Liver (tissue), 3 donors: ENCODE measurements at regions not wholly inside any gene's neighbourhood (a gene's known extent, or its start where the extent isn't known, plus 50 kb on each side); places are given as distances from the start of the nearest gene placed in this dataset.

Experiments
- FOXA1 ChIP-seq: IDR thresholded peaks from 2 replicates; pipeline ENCODE4 v1.6.1; 2016; ENCODE audit warnings: antibody characterized with exemption
- GABPA ChIP-seq, 2 donors: IDR thresholded peaks in 1 of 2; conservative IDR thresholded peaks in 1 of 2; 2 replicates each; pipeline ENCODE4 v1.6.1; 2016; ENCODE audit warnings: antibody characterized with exemption in 2 of 2, mild to moderate bottlenecking in 1 of 2, moderate library complexity in 1 of 2
- RAD21 ChIP-seq, 2 donors: IDR thresholded peaks; 2 replicates each; pipeline ENCODE4 v1.6.1; 2016; ENCODE audit warnings: antibody characterized with exemption in 2 of 2, mild to moderate bottlenecking in 2 of 2
- RXRA ChIP-seq, 2 donors: IDR thresholded peaks; 2 replicates each; pipeline ENCODE4 v1.6.1; 2017 to 2018; ENCODE audit warnings: antibody characterized with exemption in 2 of 2, mild to moderate bottlenecking in 1 of 2
- TF ChIP-seq, protein P1 (sequence below): IDR thresholded peaks from 2 replicates; pipeline ENCODE4 v1.6.1; 2016; ENCODE audit warnings: antibody characterized with exemption
- TF ChIP-seq, protein P2 (sequence below): fragments of 150-350 bp; IDR thresholded peaks from 2 replicates; pipeline ENCODE4 v1.5.1; 2017; ENCODE audit warnings: improper control_type of control experiment, low read depth, low read length; ENCODE audit not compliant: missing input control
- TF ChIP-seq, protein P3 (sequence below): IDR thresholded peaks from 2 replicates; pipeline ENCODE4 v1.6.1; 2016; ENCODE audit warnings: antibody characterized with exemption
- TF ChIP-seq, protein P4 (sequence below): IDR thresholded peaks from 2 replicates; pipeline ENCODE4 v1.6.1; 2016; ENCODE audit warnings: antibody characterized with exemption, mild to moderate bottlenecking
- donor health status: healthy.
- donor health status: healthy.

DNA sequence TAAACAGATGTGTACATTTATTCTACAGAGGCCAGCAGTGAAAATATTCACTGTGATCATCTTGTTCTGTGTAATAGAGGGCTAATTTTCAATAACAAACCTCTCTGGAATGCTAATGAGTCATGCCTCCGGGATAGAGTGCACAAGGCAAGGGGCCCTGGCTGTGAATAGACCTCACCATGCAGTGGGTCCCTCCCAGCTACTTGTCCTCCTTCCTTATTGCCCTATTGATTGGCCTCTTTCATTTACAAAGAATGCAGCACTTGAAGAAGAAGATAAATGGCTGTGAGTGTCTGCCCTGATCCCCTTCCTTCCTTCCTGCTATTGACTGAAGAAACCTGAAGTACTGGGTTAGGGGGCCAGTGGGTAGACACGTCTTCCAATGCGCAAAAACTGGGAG is 436.3 kb downstream of the WDR72 start:
- TF ChIP-seq, protein P1, sequence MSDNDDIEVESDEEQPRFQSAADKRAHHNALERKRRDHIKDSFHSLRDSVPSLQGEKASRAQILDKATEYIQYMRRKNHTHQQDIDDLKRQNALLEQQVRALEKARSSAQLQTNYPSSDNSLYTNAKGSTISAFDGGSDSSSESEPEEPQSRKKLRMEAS, result no peak
- TF ChIP-seq GABPA (IDR thresholded peaks at IDR 0.05 in 1 of 2, conservative IDR thresholded peaks at IDR 0.05 in 1 of 2) (no peak), RXRA (IDR thresholded peaks at IDR 0.05) (no peak), RAD21 (IDR thresholded peaks at IDR 0.05) (no peak), FOXA1 (no peak)
- TF ChIP-seq, protein P2, sequence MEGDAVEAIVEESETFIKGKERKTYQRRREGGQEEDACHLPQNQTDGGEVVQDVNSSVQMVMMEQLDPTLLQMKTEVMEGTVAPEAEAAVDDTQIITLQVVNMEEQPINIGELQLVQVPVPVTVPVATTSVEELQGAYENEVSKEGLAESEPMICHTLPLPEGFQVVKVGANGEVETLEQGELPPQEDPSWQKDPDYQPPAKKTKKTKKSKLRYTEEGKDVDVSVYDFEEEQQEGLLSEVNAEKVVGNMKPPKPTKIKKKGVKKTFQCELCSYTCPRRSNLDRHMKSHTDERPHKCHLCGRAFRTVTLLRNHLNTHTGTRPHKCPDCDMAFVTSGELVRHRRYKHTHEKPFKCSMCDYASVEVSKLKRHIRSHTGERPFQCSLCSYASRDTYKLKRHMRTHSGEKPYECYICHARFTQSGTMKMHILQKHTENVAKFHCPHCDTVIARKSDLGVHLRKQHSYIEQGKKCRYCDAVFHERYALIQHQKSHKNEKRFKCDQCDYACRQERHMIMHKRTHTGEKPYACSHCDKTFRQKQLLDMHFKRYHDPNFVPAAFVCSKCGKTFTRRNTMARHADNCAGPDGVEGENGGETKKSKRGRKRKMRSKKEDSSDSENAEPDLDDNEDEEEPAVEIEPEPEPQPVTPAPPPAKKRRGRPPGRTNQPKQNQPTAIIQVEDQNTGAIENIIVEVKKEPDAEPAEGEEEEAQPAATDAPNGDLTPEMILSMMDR, result no peak
- TF ChIP-seq, protein P3, sequence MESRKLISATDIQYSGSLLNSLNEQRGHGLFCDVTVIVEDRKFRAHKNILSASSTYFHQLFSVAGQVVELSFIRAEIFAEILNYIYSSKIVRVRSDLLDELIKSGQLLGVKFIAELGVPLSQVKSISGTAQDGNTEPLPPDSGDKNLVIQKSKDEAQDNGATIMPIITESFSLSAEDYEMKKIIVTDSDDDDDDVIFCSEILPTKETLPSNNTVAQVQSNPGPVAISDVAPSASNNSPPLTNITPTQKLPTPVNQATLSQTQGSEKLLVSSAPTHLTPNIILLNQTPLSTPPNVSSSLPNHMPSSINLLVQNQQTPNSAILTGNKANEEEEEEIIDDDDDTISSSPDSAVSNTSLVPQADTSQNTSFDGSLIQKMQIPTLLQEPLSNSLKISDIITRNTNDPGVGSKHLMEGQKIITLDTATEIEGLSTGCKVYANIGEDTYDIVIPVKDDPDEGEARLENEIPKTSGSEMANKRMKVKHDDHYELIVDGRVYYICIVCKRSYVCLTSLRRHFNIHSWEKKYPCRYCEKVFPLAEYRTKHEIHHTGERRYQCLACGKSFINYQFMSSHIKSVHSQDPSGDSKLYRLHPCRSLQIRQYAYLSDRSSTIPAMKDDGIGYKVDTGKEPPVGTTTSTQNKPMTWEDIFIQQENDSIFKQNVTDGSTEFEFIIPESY, result no peak
- TF ChIP-seq, protein P4, sequence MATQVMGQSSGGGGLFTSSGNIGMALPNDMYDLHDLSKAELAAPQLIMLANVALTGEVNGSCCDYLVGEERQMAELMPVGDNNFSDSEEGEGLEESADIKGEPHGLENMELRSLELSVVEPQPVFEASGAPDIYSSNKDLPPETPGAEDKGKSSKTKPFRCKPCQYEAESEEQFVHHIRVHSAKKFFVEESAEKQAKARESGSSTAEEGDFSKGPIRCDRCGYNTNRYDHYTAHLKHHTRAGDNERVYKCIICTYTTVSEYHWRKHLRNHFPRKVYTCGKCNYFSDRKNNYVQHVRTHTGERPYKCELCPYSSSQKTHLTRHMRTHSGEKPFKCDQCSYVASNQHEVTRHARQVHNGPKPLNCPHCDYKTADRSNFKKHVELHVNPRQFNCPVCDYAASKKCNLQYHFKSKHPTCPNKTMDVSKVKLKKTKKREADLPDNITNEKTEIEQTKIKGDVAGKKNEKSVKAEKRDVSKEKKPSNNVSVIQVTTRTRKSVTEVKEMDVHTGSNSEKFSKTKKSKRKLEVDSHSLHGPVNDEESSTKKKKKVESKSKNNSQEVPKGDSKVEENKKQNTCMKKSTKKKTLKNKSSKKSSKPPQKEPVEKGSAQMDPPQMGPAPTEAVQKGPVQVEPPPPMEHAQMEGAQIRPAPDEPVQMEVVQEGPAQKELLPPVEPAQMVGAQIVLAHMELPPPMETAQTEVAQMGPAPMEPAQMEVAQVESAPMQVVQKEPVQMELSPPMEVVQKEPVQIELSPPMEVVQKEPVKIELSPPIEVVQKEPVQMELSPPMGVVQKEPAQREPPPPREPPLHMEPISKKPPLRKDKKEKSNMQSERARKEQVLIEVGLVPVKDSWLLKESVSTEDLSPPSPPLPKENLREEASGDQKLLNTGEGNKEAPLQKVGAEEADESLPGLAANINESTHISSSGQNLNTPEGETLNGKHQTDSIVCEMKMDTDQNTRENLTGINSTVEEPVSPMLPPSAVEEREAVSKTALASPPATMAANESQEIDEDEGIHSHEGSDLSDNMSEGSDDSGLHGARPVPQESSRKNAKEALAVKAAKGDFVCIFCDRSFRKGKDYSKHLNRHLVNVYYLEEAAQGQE, result no peak
